Left lung (tissue), 4 donors: ENCODE measurements at regions not wholly inside any gene's neighbourhood (a gene's known extent, or its start where the extent isn't known, plus 50 kb on each side); places are given as distances from the start of the nearest gene placed in this dataset.

ENCODE experiments used
- ATAC-seq: fragments of 200-7000 bp; cut with Tn5 transposase; one replicate; pipeline ENCODE4 v1.9.1; 2020; ENCODE audit warnings: moderate library complexity
- DNase-seq, 4 donors: peaks; one replicate each; pipeline ENCODE4 v3.0.0-alpha.2; 2013 to 2020
- H3K27ac ChIP-seq, 2 donors: fragments of 200-600 bp; sonication (generic) in 1 of 2; one replicate each; pipeline versions ENCODE4 v1.5.0 to v1.8.0; 2020 to 2021
- H3K27me3 ChIP-seq, 2 donors: fragments of 200-600 bp; sonication (generic) in 1 of 2; one replicate each; pipeline versions ENCODE4 v1.5.0 to v1.8.0; 2020 to 2021
- H3K36me3 ChIP-seq, 2 donors: fragments of 200-600 bp; sonication (generic) in 1 of 2; one replicate each; pipeline versions ENCODE4 v1.5.0 to v1.8.0; 2020 to 2021
- H3K4me1 ChIP-seq, 2 donors: fragments of 200-600 bp; one replicate each; pipeline ENCODE4 v1.8.0; 2021
- H3K4me3 ChIP-seq, 2 donors: fragments of 200-600 bp; sonication (generic) in 1 of 2; one replicate each; pipeline versions ENCODE4 v1.5.0 to v1.8.0; 2020 to 2021; ENCODE audit warnings: mild to moderate bottlenecking in 1 of 2
- H3K9me3 ChIP-seq, 2 donors: fragments of 200-600 bp; sonication (generic) in 1 of 2; one replicate each; pipeline versions ENCODE4 v1.5.0 to v1.8.0; 2020 to 2021
- intact Hi-C, 2 donors: fragments of 100-400 bp; cut with DNase I; formaldehyde crosslinking; loops; one replicate each; pipeline versions ENCODE4 v1.11.2 to v1.14.2; 2022
- TF ChIP-seq, protein P1 (sequence below), 2 donors: fragments of 200-600 bp; sonication (generic) in 1 of 2; IDR thresholded peaks; one replicate each; pipeline versions ENCODE4 v1.5.0 to v1.8.0; 2021; ENCODE audit warnings: antibody characterized with exemption in 2 of 2
- donor health status: DM: no; HTN: yes; CAD: no.
- donor health status: DM: no; HTN: no; CAD: no.

DNA sequence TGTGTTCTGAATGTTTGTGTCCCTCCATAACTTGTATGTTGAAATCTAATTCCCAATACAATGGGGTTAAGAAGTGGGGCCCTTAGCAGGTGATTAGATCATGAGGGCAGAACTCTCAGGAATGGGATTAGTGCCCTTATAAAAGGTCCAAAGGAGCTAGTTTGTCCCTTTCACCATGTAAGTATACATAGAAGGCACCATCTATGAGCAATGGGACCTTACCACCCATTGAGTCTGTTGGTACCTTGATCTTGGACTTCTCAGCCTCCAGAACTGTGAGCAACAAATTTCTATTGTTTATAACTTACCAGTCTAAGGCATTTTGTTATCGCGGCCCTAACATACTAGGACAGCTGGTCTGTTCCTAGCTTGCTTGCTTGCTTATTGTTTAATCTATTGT is 106.3 kb downstream of the MYCN start:
- DNase-seq (no peak), ATAC-seq (no peak)
- no peak overlapping the region for H3K4me3 ChIP-seq
- H3K27ac ChIP-seq = no peak overlapping the region
- no peaks in the 10 kb centered on the region for H3K9me3 ChIP-seq
- intact Hi-C loops = no loop called here
- H3K4me1 ChIP-seq = no peaks in the 10 kb centered on the region
- no peaks in the 10 kb centered on the region for H3K36me3 ChIP-seq
- no peaks in the 10 kb centered on the region for H3K27me3 ChIP-seq
- TF ChIP-seq, protein P1, sequence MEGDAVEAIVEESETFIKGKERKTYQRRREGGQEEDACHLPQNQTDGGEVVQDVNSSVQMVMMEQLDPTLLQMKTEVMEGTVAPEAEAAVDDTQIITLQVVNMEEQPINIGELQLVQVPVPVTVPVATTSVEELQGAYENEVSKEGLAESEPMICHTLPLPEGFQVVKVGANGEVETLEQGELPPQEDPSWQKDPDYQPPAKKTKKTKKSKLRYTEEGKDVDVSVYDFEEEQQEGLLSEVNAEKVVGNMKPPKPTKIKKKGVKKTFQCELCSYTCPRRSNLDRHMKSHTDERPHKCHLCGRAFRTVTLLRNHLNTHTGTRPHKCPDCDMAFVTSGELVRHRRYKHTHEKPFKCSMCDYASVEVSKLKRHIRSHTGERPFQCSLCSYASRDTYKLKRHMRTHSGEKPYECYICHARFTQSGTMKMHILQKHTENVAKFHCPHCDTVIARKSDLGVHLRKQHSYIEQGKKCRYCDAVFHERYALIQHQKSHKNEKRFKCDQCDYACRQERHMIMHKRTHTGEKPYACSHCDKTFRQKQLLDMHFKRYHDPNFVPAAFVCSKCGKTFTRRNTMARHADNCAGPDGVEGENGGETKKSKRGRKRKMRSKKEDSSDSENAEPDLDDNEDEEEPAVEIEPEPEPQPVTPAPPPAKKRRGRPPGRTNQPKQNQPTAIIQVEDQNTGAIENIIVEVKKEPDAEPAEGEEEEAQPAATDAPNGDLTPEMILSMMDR (IDR thresholded peaks at IDR 0.05) = no peak

- Histone ChIP-seq H3K36me3 (no peaks in the 10 kb centered on the region), H3K27ac (no peak overlapping the region), H3K27me3 (peaks cover 0 to 6% of the 10 kb centered on the region in 2 donors), H3K4me3 (no peak overlapping the region), H3K4me1 (no peaks in the 10 kb centered on the region), H3K9me3 (no peaks in the 10 kb centered on the region)
- TF ChIP-seq, protein P1 (IDR thresholded peaks at IDR 0.05) = no peak
- intact Hi-C loops = no loop called here
- ATAC-seq (no peak), DNase-seq (no peak)
Observed at GRCh38 chr2:16045653-16046352, 105.5 kb downstream of the MYCN start.

DNA sequence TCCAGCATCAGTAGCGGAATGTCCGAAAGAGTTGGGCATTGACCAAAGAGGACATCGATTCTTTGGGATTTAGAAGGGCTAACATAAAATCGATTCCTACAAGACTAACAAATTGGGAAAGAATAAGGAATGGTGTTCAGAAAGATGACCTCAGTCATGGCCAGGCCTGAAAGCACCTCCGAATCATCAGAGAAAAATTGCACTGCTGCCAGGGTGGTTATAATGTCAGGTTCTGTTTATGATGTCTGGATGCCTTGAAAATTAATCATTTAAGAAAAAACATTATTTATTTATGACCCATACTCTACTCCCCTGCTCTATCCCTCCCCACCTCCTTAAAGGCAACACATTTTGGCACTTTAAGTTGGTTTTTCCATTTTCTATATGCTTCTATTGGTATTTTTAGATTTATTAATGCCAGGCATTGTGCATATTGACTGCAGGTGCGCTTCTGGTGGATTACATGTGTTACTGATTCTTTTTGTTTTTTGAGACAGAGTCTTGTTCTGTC is 104.7 kb downstream of the MYCN start:
- DNase-seq (no peak), ATAC-seq (no peak)
- TF ChIP-seq, protein P1 (IDR thresholded peaks at IDR 0.05) = no peak

GRCh38 chr2:16043627-16044026 is 103.3 kb downstream of the MYCN start:
- intact Hi-C loops = no loop called here
- H3K9me3 ChIP-seq = no peaks in the 10 kb centered on the region
- DNase-seq (no peak), ATAC-seq (no peak)
- H3K36me3 ChIP-seq = no peaks in the 10 kb centered on the region
- H3K27me3 ChIP-seq = peaks cover 0 to 11% of the 10 kb centered on the region in 2 donors
- no peak overlapping the region for H3K4me3 ChIP-seq
- no peak overlapping the region for H3K27ac ChIP-seq
- TF ChIP-seq, protein P1 (IDR thresholded peaks at IDR 0.05) = no peak
- H3K4me1 ChIP-seq = no peaks in the 10 kb centered on the region

More for the DNA sequence above, 104.7 kb downstream of the MYCN start:
- Histone ChIP-seq H3K4me3 (no peak overlapping the region), H3K36me3 (no peaks in the 10 kb centered on the region), H3K27ac (no peak overlapping the region), H3K9me3 (no peaks in the 10 kb centered on the region), H3K4me1 (no peaks in the 10 kb centered on the region), H3K27me3 (peaks cover 0 to 11% of the 10 kb centered on the region in 2 donors)
- intact Hi-C loops = no loop called here

DNA sequence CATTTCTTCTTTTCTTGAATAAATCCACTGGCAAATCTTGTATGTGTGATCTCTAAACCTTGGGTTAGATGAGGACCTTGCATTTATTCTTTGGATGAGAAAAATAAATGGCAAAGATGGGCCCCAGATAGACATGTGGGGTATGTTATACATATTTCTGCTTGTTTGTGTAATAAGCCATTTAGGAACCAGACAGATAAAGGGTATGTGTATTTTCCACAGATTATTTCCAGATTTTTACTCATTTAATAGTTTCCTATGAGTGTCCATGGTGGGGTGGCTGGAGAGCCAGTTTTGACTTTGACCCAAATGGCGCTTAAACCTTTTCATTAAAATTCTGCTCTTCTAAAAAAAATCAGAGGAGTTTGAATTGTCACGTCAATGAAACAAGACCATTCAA is 102.8 kb downstream of the MYCN start:
- no peak overlapping the region for H3K4me3 ChIP-seq
- intact Hi-C loops = no loop called here
- H3K36me3 ChIP-seq = no peaks in the 10 kb centered on the region
- no peak overlapping the region for H3K27ac ChIP-seq
- ATAC-seq = no peak
- DNase-seq = no peak
- peaks cover 0 to 11% of the 10 kb centered on the region in 2 donors for H3K27me3 ChIP-seq
- TF ChIP-seq, protein P1 (IDR thresholded peaks at IDR 0.05) = no peak
- no peaks in the 10 kb centered on the region for H3K9me3 ChIP-seq
- H3K4me1 ChIP-seq = no peaks in the 10 kb centered on the region
